HEK293T (cell line): ENCODE measurements at regions not wholly inside any gene's neighbourhood (a gene's known extent, or its start where the extent isn't known, plus 50 kb on each side); places are given as distances from the start of the nearest gene placed in this dataset.
"Not testable (repeated sequence)": the region's sequence is repeated elsewhere in the genome, so short reads cannot be mapped to it uniquely, and the experiment has no call there.

ENCODE experiments used
- CTBP1 ChIP-seq: fragments of 450-650 bp; IDR thresholded peaks from 2 replicates; pipeline ENCODE4 v1.6.1; 2016; ENCODE audit warnings: borderline replicate concordance
- ELF4 ChIP-seq: fragments of 450-650 bp; IDR thresholded peaks from 2 replicates; pipeline ENCODE4 v1.6.1; 2017; ENCODE audit warnings: antibody characterized with exemption
- FOXK2 ChIP-seq: fragments of 450-650 bp; IDR thresholded peaks from 2 replicates; pipeline ENCODE4 v1.6.1; 2016; ENCODE audit warnings: mild to moderate bottlenecking
- FOXM1 ChIP-seq: fragments of 450-650 bp; IDR thresholded peaks from 2 replicates; pipeline ENCODE4 v1.6.1; 2017; ENCODE audit warnings: mild to moderate bottlenecking, borderline replicate concordance
- HDGF ChIP-seq: fragments of 450-650 bp; IDR thresholded peaks from 2 replicates; pipeline ENCODE4 v1.6.1; 2017; ENCODE audit warnings: antibody characterized with exemption, borderline replicate concordance
- L3MBTL2 ChIP-seq: fragments of 450-650 bp; conservative IDR thresholded peaks from 2 replicates; pipeline ENCODE4 v1.6.1; 2016; ENCODE audit warnings: mild to moderate bottlenecking
- SP1 ChIP-seq: fragments of 450-650 bp; IDR thresholded peaks from 2 replicates; pipeline ENCODE4 v1.6.1; 2017
- SUZ12 ChIP-seq: fragments of 450-650 bp; IDR thresholded peaks from 2 replicates; pipeline ENCODE4 v1.6.1; 2016; ENCODE audit warnings: mild to moderate bottlenecking
- TARDBP ChIP-seq: fragments of 450-650 bp; IDR thresholded peaks from 2 replicates; pipeline ENCODE4 v1.6.1; 2016

DNA sequence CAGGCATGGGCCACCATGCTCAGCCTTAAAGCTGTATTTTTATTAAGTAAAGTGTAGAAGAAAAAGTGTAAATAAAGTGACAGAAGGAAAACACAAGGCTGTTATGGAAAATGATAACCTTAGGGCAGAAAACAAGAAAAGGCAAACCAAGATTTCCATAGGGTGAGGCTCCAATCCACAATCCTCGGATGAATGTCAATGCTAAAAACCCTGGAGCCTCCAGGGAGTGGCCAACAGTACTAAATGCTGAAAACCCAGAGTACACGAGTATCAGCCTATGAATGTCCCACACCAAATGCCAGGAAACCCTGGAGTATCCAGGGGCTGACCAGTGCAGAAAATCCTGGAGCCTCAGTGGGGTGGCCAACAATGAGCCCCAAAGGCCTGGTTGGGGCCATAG is 292.6 kb downstream of the RPIA start:
- not testable (repeated sequence) for TF ChIP-seq SUZ12, FOXM1, TARDBP, ELF4, CTBP1, FOXK2, SP1, HDGF, L3MBTL2
